Colonic mucosa (tissue), 4 donors: ENCODE measurements at regions not wholly inside any gene's neighbourhood (a gene's known extent, or its start where the extent isn't known, plus 50 kb on each side); places are given as distances from the start of the nearest gene placed in this dataset.

Experiments
- DNase-seq: peaks from one replicate; pipeline ENCODE4 v3.0.0-alpha.2; 2020
- H3K27ac ChIP-seq: fragments of 200-600 bp; one replicate; pipeline ENCODE4 v1.8.0; 2021
- H3K27me3 ChIP-seq: fragments of 200-600 bp; one replicate; pipeline ENCODE4 v1.8.0; 2021
- H3K36me3 ChIP-seq: fragments of 200-600 bp; one replicate; pipeline ENCODE4 v1.8.0; 2021
- H3K4me1 ChIP-seq: fragments of 200-600 bp; one replicate; pipeline ENCODE4 v1.8.0; 2021; ENCODE audit warnings: mild to moderate bottlenecking
- H3K4me3 ChIP-seq: fragments of 200-600 bp; one replicate; pipeline ENCODE4 v1.8.0; 2021
- H3K9ac ChIP-seq, 2 donors: one replicate each; pipeline ENCODE4 v1.7.0; 2013; ENCODE audit warnings: control low read depth in 2 of 2, low read depth in 2 of 2, low read length in 2 of 2
- H3K9me3 ChIP-seq: fragments of 200-600 bp; one replicate; pipeline ENCODE4 v1.8.0; 2021
- intact Hi-C: fragments of 100-400 bp; cut with DNase I; formaldehyde crosslinking; loops from one replicate; pipeline ENCODE4 v1.14.1; 2022
- TF ChIP-seq, protein P1 (sequence below): fragments of 200-600 bp; IDR thresholded peaks from one replicate; pipeline ENCODE4 v1.8.0; 2022; ENCODE audit warnings: antibody characterized with exemption, mild to moderate bottlenecking
- donor health status: healthy.
- donor health status: DM: no; HTN: no; CAD: no.
- donor health status: DM: no; HTN: no; CAD: no.

DNA sequence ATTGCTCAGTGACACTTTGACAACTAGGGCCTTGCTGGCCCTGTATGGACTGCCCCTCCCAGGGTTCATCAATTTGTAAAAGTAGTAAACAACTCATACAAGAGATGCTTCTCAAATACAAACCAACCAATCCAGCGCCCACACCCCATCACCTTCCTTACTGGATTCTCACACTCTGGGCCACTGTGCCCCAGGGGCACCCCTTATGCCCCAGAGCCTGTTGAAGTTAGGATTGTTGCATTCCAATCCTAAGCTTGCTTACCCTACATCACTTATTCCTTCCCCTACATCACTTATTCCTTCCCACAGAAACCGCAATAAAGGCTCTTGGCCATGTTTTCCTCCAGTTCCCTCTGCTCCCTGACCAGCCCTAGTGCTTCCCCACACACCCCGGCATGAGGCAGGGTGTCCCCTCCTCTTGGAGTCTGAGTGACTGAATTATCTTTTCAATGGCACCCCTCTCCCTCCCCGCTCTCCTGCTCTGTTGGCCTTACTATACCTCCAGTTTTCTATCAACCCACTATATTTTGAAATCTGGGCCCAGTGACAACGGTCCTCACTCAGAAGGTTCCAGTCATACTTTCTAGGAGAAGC lies 182.4 kb upstream of the S1PR3 start:
- TF ChIP-seq, protein P1, sequence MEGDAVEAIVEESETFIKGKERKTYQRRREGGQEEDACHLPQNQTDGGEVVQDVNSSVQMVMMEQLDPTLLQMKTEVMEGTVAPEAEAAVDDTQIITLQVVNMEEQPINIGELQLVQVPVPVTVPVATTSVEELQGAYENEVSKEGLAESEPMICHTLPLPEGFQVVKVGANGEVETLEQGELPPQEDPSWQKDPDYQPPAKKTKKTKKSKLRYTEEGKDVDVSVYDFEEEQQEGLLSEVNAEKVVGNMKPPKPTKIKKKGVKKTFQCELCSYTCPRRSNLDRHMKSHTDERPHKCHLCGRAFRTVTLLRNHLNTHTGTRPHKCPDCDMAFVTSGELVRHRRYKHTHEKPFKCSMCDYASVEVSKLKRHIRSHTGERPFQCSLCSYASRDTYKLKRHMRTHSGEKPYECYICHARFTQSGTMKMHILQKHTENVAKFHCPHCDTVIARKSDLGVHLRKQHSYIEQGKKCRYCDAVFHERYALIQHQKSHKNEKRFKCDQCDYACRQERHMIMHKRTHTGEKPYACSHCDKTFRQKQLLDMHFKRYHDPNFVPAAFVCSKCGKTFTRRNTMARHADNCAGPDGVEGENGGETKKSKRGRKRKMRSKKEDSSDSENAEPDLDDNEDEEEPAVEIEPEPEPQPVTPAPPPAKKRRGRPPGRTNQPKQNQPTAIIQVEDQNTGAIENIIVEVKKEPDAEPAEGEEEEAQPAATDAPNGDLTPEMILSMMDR = no peak
- Histone ChIP-seq H3K9me3 (no peaks in the 10 kb centered on the region), H3K4me3 (no peak overlapping the region), H3K4me1 (no peaks in the 10 kb centered on the region), H3K27me3 (no peaks in the 10 kb centered on the region), H3K36me3 (no peaks in the 10 kb centered on the region), H3K27ac (no peak overlapping the region), H3K9ac (no peak overlapping the region)
- intact Hi-C loops = no loop called here
- no peak for DNase-seq

DNA sequence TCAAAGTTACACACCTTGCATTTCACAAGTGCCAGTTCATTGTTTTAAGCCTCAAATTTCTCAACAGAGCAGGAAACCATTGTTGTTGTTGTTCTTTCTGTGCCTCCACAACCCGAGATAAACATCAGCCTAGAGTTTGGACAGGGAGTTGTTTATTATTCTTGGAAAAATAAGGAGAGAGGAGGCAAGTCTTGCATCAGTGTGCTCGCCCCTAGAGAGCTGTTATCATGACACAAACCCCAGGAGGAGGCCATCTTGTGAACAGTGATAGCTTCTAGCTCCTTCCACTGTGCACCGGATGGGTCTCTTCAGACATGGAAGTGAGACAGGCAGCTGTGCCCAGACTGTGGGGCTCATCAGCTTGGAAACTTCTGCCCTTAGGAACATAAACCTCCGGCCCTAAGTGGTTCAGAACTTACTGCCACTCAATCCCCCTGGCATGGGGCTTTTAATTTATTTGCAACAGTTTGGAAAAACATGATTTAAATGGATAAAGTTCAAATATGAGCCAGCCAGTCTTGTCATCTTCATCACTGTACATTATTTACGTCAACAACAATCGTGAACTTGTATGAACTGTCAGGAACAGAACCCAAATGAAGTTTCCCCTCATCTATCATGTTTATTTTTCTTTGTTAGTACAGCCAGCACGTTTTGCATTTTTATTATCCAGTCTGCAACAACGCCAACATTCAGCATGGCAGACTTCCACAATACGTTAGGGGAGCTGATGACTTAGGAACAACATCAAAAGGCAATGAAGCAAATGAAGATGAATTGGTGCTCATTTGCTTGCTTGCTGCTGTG lies 181.7 kb upstream of the S1PR3 start:
- intact Hi-C loops = no loop called here
- Histone ChIP-seq H3K27me3 (no peaks in the 10 kb centered on the region), H3K4me3 (no peak overlapping the region), H3K36me3 (no peaks in the 10 kb centered on the region), H3K27ac (no peak overlapping the region), H3K9me3 (no peaks in the 10 kb centered on the region), H3K9ac (no peak overlapping the region), H3K4me1 (no peaks in the 10 kb centered on the region)
- DNase-seq = no peak
- TF ChIP-seq, protein P1 = no peak

DNA sequence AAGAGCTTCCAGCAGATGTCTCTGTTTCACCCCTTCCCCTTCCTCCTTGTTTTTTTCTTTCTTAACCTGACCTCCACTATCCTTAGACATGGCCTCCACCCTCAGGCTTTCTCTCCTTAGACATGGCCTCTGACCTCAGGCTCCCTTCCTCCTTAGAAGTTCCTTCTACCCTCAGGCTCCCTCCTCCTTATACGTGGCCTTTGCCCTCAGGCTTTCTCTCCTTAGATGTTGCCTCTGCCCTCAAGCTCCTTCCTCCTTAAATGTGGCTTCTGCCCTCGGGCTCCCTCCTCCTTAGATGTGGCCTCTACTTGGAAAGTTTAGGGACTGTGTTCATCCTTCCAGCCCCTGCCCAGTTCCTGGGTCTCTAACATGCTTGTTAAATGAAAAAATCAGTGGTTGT lies 180.4 kb upstream of the S1PR3 start:
- H3K4me3 ChIP-seq = no peak overlapping the region
- TF ChIP-seq, protein P1 = no peak
- no peak for DNase-seq
- no peaks in the 10 kb centered on the region for H3K27me3 ChIP-seq
- no peak overlapping the region for H3K9ac ChIP-seq
- H3K4me1 ChIP-seq = no peaks in the 10 kb centered on the region
- intact Hi-C loops = no loop called here
- no peaks in the 10 kb centered on the region for H3K36me3 ChIP-seq
- no peaks in the 10 kb centered on the region for H3K9me3 ChIP-seq
- no peak overlapping the region for H3K27ac ChIP-seq

DNA sequence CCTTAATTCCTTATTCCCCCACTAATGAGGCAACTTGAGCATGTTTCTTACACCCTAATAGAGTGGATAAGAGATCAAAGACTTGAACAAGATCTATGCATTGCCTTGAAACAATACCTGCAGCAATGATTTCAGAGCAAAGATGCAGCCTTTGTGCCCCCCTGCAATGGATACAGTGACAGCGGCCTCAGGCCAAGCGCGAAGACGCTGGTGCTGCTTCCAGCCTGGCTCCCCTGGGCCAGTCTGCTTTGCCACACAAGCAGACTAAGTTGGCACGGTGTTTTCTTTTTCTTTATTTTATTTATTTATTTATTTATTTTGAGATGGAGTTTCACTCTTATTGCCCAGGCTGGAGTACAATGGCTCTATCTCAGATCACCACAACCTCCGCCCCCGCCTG lies 179.8 kb upstream of the S1PR3 start:
- no peaks in the 10 kb centered on the region for H3K36me3 ChIP-seq
- no peaks in the 10 kb centered on the region for H3K27me3 ChIP-seq
- no peak for DNase-seq
- intact Hi-C loops = no loop called here
- no peak overlapping the region for H3K27ac ChIP-seq
- H3K4me1 ChIP-seq = no peaks in the 10 kb centered on the region
- H3K9ac ChIP-seq = no peak overlapping the region
- TF ChIP-seq, protein P1 = no peak
- no peak overlapping the region for H3K4me3 ChIP-seq
- H3K9me3 ChIP-seq = no peaks in the 10 kb centered on the region

DNA sequence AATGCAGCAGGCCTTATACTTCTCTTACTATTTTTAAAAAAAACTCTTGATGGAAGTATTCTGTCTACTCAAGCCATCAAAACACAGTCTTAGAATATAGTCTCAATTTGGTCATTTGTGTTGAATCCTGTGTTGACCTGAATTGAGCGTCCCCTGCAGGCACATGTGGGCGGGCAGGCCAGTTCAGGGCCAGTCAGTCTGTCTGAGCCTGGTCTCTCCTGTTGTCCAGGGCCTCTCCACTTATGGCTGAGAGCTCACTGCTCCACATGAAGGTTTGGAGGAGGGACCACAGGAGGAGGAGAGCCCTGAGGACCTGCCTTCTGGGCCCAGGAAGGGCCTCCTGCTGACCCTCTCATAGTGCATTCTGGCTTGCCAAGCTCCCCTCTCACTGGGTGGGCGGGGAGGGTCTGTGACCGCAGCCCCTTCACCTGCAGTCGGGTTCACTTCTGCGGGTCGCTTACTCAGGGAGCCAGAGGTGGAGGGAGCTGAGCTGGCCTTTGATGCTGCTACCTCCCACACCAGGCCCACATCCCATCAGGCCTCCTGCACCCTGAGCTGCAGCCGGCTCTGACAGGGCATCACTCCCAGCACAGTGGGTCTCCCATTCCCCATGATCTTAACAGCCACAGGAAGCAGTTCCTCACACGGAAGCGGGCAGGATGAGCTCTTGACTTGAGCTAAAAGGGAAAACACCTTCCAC lies 178.2 kb upstream of the S1PR3 start:
- TF ChIP-seq, protein P1 = no peak
- H3K4me3 ChIP-seq = no peak overlapping the region
- H3K27me3 ChIP-seq = no peaks in the 10 kb centered on the region
- intact Hi-C loops = no loop called here
- H3K4me1 ChIP-seq = no peaks in the 10 kb centered on the region
- no peak overlapping the region for H3K9ac ChIP-seq
- H3K36me3 ChIP-seq = no peaks in the 10 kb centered on the region
- no peak overlapping the region for H3K27ac ChIP-seq
- H3K9me3 ChIP-seq = no peaks in the 10 kb centered on the region
- DNase-seq = no peak
